Endothelial cell (in vitro differentiated cells): ENCODE measurements at regions not wholly inside any gene's neighbourhood (a gene's known extent, or its start where the extent isn't known, plus 50 kb on each side); places are given as distances from the start of the nearest gene placed in this dataset.
"Not testable (repeated sequence)": the region's sequence is repeated elsewhere in the genome, so short reads cannot be mapped to it uniquely, and the experiment has no call there.

Source experiments
- DNase-seq: peaks from one replicate; pipeline ENCODE4 v3.0.0; 2021; ENCODE audit warnings: low spot score
- H3K27ac Mint-ChIP-seq: one replicate; pipeline ENCODE4 v1.8.0; 2021; ENCODE audit warnings: mixed read lengths, inconsistent platforms; ENCODE audit not compliant: unreplicated experiment
- H3K27me3 Mint-ChIP-seq: one replicate; pipeline ENCODE4 v1.8.0; 2021; ENCODE audit warnings: mild to moderate bottlenecking, moderate library complexity, mixed read lengths, inconsistent platforms; ENCODE audit not compliant: unreplicated experiment
- H3K36me3 Mint-ChIP-seq: one replicate; pipeline ENCODE4 v1.8.0; 2021; ENCODE audit warnings: mild to moderate bottlenecking, low read depth, mixed read lengths, inconsistent platforms; ENCODE audit not compliant: unreplicated experiment
- H3K4me1 Mint-ChIP-seq: one replicate; pipeline ENCODE4 v1.8.0; 2021; ENCODE audit warnings: mild to moderate bottlenecking, mixed read lengths, inconsistent platforms; ENCODE audit not compliant: unreplicated experiment
- H3K4me3 Mint-ChIP-seq: one replicate; pipeline ENCODE4 v1.8.0; 2021; ENCODE audit warnings: mild to moderate bottlenecking, mixed read lengths, inconsistent platforms; ENCODE audit not compliant: unreplicated experiment
- H3K9me3 Mint-ChIP-seq: one replicate; pipeline ENCODE4 v1.8.0; 2021; ENCODE audit warnings: mixed read lengths, inconsistent platforms; ENCODE audit not compliant: unreplicated experiment
- CTCF ChIP-seq: fragments of 200-600 bp; sonication (generic); IDR thresholded peaks from one replicate; pipeline ENCODE4 v1.5.0; 2021; ENCODE audit warnings: antibody characterized with exemption; ENCODE audit not compliant: unreplicated experiment

GRCh38 chr13:22938576-22938975 is 242.2 kb upstream of the SGCG start:
- Mint-ChIP-seq H3K9me3 (no peaks in the 10 kb centered on the region), H3K4me3 (no peak overlapping the region), H3K4me1 (no peaks in the 10 kb centered on the region), H3K36me3 (peaks cover 5% of the 10 kb centered on the region), H3K27me3 (peaks cover 6% of the 10 kb centered on the region), H3K27ac (no peak overlapping the region)
- TF ChIP-seq CTCF, result no peak
- no peak for DNase-seq

- no peak for DNase-seq
- H3K9me3 Mint-ChIP-seq, result no peaks in the 10 kb centered on the region
- H3K4me1 Mint-ChIP-seq, result no peaks in the 10 kb centered on the region
- peaks cover 5% of the 10 kb centered on the region for H3K36me3 Mint-ChIP-seq
- H3K27ac Mint-ChIP-seq, result no peak overlapping the region
- no peak overlapping the region for H3K4me3 Mint-ChIP-seq
- TF ChIP-seq CTCF, result no peak
- H3K27me3 Mint-ChIP-seq, result peaks cover 6% of the 10 kb centered on the region
Measured at GRCh38 chr13:22939157-22939556, 241.6 kb upstream of the SGCG start.

- peaks cover 5% of the 10 kb centered on the region for H3K36me3 Mint-ChIP-seq
- no peak overlapping the region for H3K4me3 Mint-ChIP-seq
- no peaks in the 10 kb centered on the region for H3K4me1 Mint-ChIP-seq
- H3K27me3 Mint-ChIP-seq, result peaks cover 6% of the 10 kb centered on the region
- H3K9me3 Mint-ChIP-seq, result no peaks in the 10 kb centered on the region
- no peak for DNase-seq
- TF ChIP-seq CTCF, result no peak
- H3K27ac Mint-ChIP-seq, result no peak overlapping the region
Measured at GRCh38 chr13:22940090-22940710, 240.6 kb upstream of the SGCG start.

- peaks cover 6% of the 10 kb centered on the region for H3K27me3 Mint-ChIP-seq
- DNase-seq, result no peak
- no peaks in the 10 kb centered on the region for H3K9me3 Mint-ChIP-seq
- no peak overlapping the region for H3K4me3 Mint-ChIP-seq
- no peak for TF ChIP-seq CTCF
- H3K4me1 Mint-ChIP-seq, result no peaks in the 10 kb centered on the region
- peaks cover 5% of the 10 kb centered on the region for H3K36me3 Mint-ChIP-seq
- H3K27ac Mint-ChIP-seq, result no peak overlapping the region
Measured at GRCh38 chr13:22940736-22941135, 240.0 kb upstream of the SGCG start.

GRCh38 chr13:22941495-22941894 is 239.3 kb upstream of the SGCG start:
- not testable (repeated sequence) for H3K27me3 Mint-ChIP-seq, H3K27ac Mint-ChIP-seq, H3K4me3 Mint-ChIP-seq, H3K9me3 Mint-ChIP-seq, H3K36me3 Mint-ChIP-seq, DNase-seq, H3K4me1 Mint-ChIP-seq

GRCh38 chr13:22942831-22943230 is 237.9 kb upstream of the SGCG start:
- not testable (repeated sequence) for DNase-seq, H3K9me3 Mint-ChIP-seq, H3K36me3 Mint-ChIP-seq, H3K4me1 Mint-ChIP-seq, H3K27me3 Mint-ChIP-seq, H3K27ac Mint-ChIP-seq, H3K4me3 Mint-ChIP-seq
